Stomach (tissue), 4 donors: ENCODE measurements at regions not wholly inside any gene's neighbourhood (a gene's known extent, or its start where the extent isn't known, plus 50 kb on each side); places are given as distances from the start of the nearest gene placed in this dataset.

Experiments
- CTCF ChIP-seq, 7 experiments: fragments of 450-650 bp in 4 of 7; fragments of 200-600 bp in 3 of 7; sonication (generic) in 3 of 7; IDR thresholded peaks; one replicate each; pipeline ENCODE4 v1.5.1; 2016 to 2019; ENCODE audit warnings: antibody characterized with exemption in 7 of 7, control low read depth in 2 of 7, mild to moderate bottlenecking in 1 of 7
- EP300 ChIP-seq: sonication (generic); formaldehyde crosslinking; IDR thresholded peaks from one replicate; pipeline ENCODE4 v1.6.1; 2017; ENCODE audit warnings: antibody characterized with exemption
- POLR2A ChIP-seq, 4 donors: fragments of 450-650 bp; IDR thresholded peaks; one replicate each; pipeline ENCODE4 v1.6.1; 2016; ENCODE audit warnings: antibody characterized with exemption in 4 of 4, control low read depth in 2 of 4, mild to moderate bottlenecking in 1 of 4, moderate library complexity in 1 of 4
- POLR2AphosphoS5 ChIP-seq, 3 donors: sonication (generic); formaldehyde crosslinking; IDR thresholded peaks; one replicate each; pipeline ENCODE4 v1.6.1; 2016; ENCODE audit warnings: antibody characterized with exemption in 3 of 3

GRCh38 chr13:89029062-89029461 lies 1357.9 kb downstream of the SLITRK5 start:
- no peak for TF ChIP-seq POLR2A (IDR thresholded peaks at IDR 0.05)
- TF ChIP-seq CTCF (IDR thresholded peaks at IDR 0.05): no peak
- no peak for TF ChIP-seq POLR2AphosphoS5 (IDR thresholded peaks at IDR 0.05)
- TF ChIP-seq EP300: no peak
